Mucosa of stomach (tissue), 1 donor: ENCODE measurements at regions not wholly inside any gene's neighbourhood (a gene's known extent, or its start where the extent isn't known, plus 50 kb on each side); places are given as distances from the start of the nearest gene placed in this dataset.

ENCODE experiments used
- H3K27me3 ChIP-seq: one replicate; pipeline ENCODE4 v1.7.0; 2013; ENCODE audit warnings: mild to moderate bottlenecking, low read length; ENCODE audit not compliant: control insufficient read depth, insufficient read depth
- H3K36me3 ChIP-seq: one replicate; pipeline ENCODE4 v1.7.0; 2013; ENCODE audit warnings: low read length; ENCODE audit not compliant: control insufficient read depth, insufficient read depth
- H3K4me1 ChIP-seq: one replicate; pipeline ENCODE4 v1.7.0; 2013; ENCODE audit warnings: mild to moderate bottlenecking, low read length; ENCODE audit not compliant: control insufficient read depth, insufficient read depth
- H3K4me3 ChIP-seq: one replicate; pipeline ENCODE4 v1.7.0; 2013; ENCODE audit warnings: low read length
- H3K9ac ChIP-seq: one replicate; pipeline ENCODE4 v1.7.0; 2013; ENCODE audit warnings: mild to moderate bottlenecking, low read length, moderate library complexity
- H3K9me3 ChIP-seq: one replicate; pipeline ENCODE4 v1.7.0; 2013; ENCODE audit warnings: mild to moderate bottlenecking, low read length, moderate library complexity; ENCODE audit not compliant: control insufficient read depth
- donor health status: Pancreatic carcinoma.

GRCh38 chr9:121598167-121598964 is 53.1 kb upstream of the DAB2IP start:
- peak overlapping the region; percentile 42 for H3K9ac ChIP-seq
- H3K27me3 ChIP-seq = peaks cover 5% of the 10 kb centered on the region
- peak overlapping the region; percentile 26 for H3K4me3 ChIP-seq
- no peaks in the 10 kb centered on the region for H3K9me3 ChIP-seq
- H3K36me3 ChIP-seq = no peaks in the 10 kb centered on the region
- peaks cover 19% of the 10 kb centered on the region for H3K4me1 ChIP-seq

- H3K36me3 ChIP-seq = no peaks in the 10 kb centered on the region
- H3K4me3 ChIP-seq = peak overlapping the region; percentile 45
- H3K4me1 ChIP-seq = peaks cover 22% of the 10 kb centered on the region
- peaks cover 5% of the 10 kb centered on the region for H3K27me3 ChIP-seq
- no peaks in the 10 kb centered on the region for H3K9me3 ChIP-seq
- peak overlapping the region; percentile 68 for H3K9ac ChIP-seq
Measured at GRCh38 chr9:121598965-121599871, 52.2 kb upstream of the DAB2IP start.

GRCh38 chr9:121599872-121600585 is 51.4 kb upstream of the DAB2IP start:
- peak overlapping the region; percentile 68 for H3K9ac ChIP-seq
- H3K36me3 ChIP-seq = no peaks in the 10 kb centered on the region
- peak overlapping the region; percentile 45 for H3K4me3 ChIP-seq
- peaks cover 5% of the 10 kb centered on the region for H3K27me3 ChIP-seq
- H3K9me3 ChIP-seq = no peaks in the 10 kb centered on the region
- H3K4me1 ChIP-seq = peaks cover 26% of the 10 kb centered on the region

- H3K36me3 ChIP-seq = no peaks in the 10 kb centered on the region
- H3K9ac ChIP-seq = no peak overlapping the region
- peaks cover 26% of the 10 kb centered on the region for H3K4me1 ChIP-seq
- peaks cover 5% of the 10 kb centered on the region for H3K27me3 ChIP-seq
- H3K9me3 ChIP-seq = no peaks in the 10 kb centered on the region
- H3K4me3 ChIP-seq = no peak overlapping the region
Measured at GRCh38 chr9:121601194-121601593, 50.2 kb upstream of the DAB2IP start.
